ENCODE measurements at regions not wholly inside any gene's neighbourhood (a gene's known extent, or its start where the extent isn't known, plus 50 kb on each side); places are given as distances from the start of the nearest gene placed in this dataset.

DNA sequence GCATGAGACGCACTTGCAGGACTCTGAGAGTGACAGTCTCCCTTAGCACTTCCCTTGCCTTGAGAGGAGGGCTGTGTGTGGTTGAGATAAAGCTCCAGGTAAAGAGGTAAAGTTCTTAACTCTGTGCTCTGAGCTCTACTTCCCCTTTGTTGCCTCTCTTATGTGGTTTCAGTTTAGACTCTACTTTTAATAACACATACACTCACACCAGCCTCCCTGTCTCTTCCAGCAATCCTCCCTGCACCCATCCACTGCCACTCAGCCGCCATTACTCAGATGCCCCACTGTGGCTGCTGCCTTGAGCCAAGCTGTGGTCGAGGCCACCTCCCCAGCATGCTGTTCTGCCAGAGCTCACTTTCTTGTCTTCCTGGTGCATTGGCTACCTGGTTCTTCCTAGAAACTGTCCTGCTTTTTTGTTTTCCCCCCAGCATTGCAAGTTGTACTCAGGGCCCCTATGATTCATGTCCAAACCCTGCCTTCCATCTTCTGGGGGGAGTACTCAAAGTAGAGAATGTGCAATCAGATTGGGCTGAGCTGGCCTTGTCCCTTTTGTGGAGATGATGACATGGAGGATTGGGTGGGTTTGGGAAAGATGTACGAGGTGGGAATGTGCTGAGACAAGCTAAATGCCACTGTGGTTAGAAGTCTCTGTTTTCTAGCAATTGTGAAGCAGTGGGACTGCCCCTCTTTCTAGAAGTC lies 115.5 kb upstream of the PARP11 start:
- H3K4me3 ChIP-seq (replicated peaks in 1 of 3; ENCODE audit: low read depth in 2 of 3, low read length in 3 of 3), result no peak overlapping the region
- no peak overlapping the region for H3K9ac ChIP-seq (ENCODE audit: insufficient read depth, low read length, poor library complexity, severe bottlenecking)
- Mint-ChIP-seq H3K9me3 (peaks cover 0 to 12% (median 7%) of the 10 kb centered on the region in 7 donors), H3K27ac (peak overlapping the region in 1 of 7 donors; percentile 28), H3K4me3 (peak overlapping the region in 1 of 2 donors; percentile 47), H3K4me1 (peaks cover 10% of the 10 kb centered on the region), H3K36me3 (no peaks in the 10 kb centered on the region), H3K27me3 (ENCODE audit: low read depth in 3 of 3) (peaks cover under 1 to 4% (median 2%) of the 10 kb centered on the region in 3 donors)
- no peaks in the 10 kb centered on the region for H4K20me1 ChIP-seq (ENCODE audit: insufficient read depth, low read length)
- no peak for TF ChIP-seq CTCF (IDR thresholded peaks at IDR 0.05)
- H3K9me3 ChIP-seq (replicated peaks in 1 of 2; ENCODE audit: control insufficient read depth in 1 of 2, insufficient read depth in 1 of 2, low read length in 2 of 2), result peaks cover 2 to 9% of the 10 kb centered on the region in 2 donors
- WGBS (ENCODE audit: insufficient coverage), result 24% methylated on average over 3 of the region's 4 CpGs
- H3K4me1 ChIP-seq (ENCODE audit: control insufficient read depth in 1 of 2, insufficient read depth in 2 of 2, low read length in 2 of 2), result no peaks in the 10 kb centered on the region
- no peak overlapping the region for H3K4me2 ChIP-seq (replicated peaks; ENCODE audit: extremely low read depth, low read length, poor library complexity, severe bottlenecking)
- no peaks in the 10 kb centered on the region for H3K79me2 ChIP-seq (ENCODE audit: insufficient read depth, low read length)
- no peaks in the 10 kb centered on the region for H3K27me3 ChIP-seq (ENCODE audit: control insufficient read depth in 2 of 2, insufficient read depth in 2 of 2, low read length in 2 of 2)
- no peaks in the 10 kb centered on the region for H3K36me3 ChIP-seq (replicated peaks in 1 of 2; ENCODE audit: control insufficient read depth in 1 of 2, insufficient read depth in 2 of 2, low read length in 2 of 2)
- peak in 1 of 3 donors; percentile 4 for DNase-seq
- H3K27ac ChIP-seq (ENCODE audit: low read depth in 1 of 2, low read length in 2 of 2), result no peak overlapping the region
- intact Hi-C loops (cut with micrococcal nuclease), result no loop called here
- peak overlapping the region; percentile 51 for H2AFZ ChIP-seq (ENCODE audit: insufficient read depth, low read depth, low read length, poor library complexity, severe bottlenecking)

DNA sequence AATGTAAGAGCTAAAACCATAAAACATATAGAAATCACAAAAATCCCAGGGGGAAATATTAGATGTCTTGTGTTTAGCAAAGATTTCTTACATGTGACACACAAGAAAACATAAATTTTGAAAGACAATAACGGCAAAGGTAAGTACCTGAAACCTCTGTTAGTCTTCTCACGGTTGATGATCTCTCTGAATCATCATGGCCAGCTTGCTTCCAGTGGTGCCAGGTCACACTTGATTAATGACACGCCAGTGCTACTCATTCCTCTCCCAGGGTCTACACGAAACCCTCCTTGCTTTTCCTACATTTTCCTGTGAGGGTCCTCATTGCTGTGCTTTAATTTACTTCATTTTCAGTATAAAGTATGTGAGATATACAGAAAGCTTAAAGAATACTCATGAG lies 114.4 kb upstream of the PARP11 start:
- 100% methylated on average over 2 of the region's 4 CpGs for WGBS (ENCODE audit: insufficient coverage)
- no peak for DNase-seq
- peaks cover 0 to 22% (median 17%) of the 10 kb centered on the region in 7 donors for H3K9me3 Mint-ChIP-seq
- H3K9me3 ChIP-seq (replicated peaks in 1 of 2; ENCODE audit: control insufficient read depth in 1 of 2, insufficient read depth in 1 of 2, low read length in 2 of 2), result peaks cover 8 to 19% of the 10 kb centered on the region in 2 donors
- H3K9ac ChIP-seq (ENCODE audit: insufficient read depth, low read length, poor library complexity, severe bottlenecking), result no peak overlapping the region
- TF ChIP-seq CTCF (IDR thresholded peaks at IDR 0.05), result no peak
- H3K79me2 ChIP-seq (ENCODE audit: insufficient read depth, low read length), result no peaks in the 10 kb centered on the region
- no peaks in the 10 kb centered on the region for H3K4me1 ChIP-seq (ENCODE audit: control insufficient read depth in 1 of 2, insufficient read depth in 2 of 2, low read length in 2 of 2)
- H3K4me1 Mint-ChIP-seq, result peaks cover 10% of the 10 kb centered on the region
- no peaks in the 10 kb centered on the region for H3K27me3 ChIP-seq (ENCODE audit: control insufficient read depth in 2 of 2, insufficient read depth in 2 of 2, low read length in 2 of 2)
- no peak overlapping the region for H3K4me3 Mint-ChIP-seq
- H3K27me3 Mint-ChIP-seq (ENCODE audit: low read depth in 3 of 3), result peaks cover 0 to 5% (median 2%) of the 10 kb centered on the region in 3 donors
- no peaks in the 10 kb centered on the region for H4K20me1 ChIP-seq (ENCODE audit: insufficient read depth, low read length)
- no peak overlapping the region for H3K27ac Mint-ChIP-seq
- H3K4me3 ChIP-seq (replicated peaks in 1 of 3; ENCODE audit: low read depth in 2 of 3, low read length in 3 of 3), result no peak overlapping the region
- no peaks in the 10 kb centered on the region for H3K36me3 Mint-ChIP-seq
- no peaks in the 10 kb centered on the region for H3K36me3 ChIP-seq (replicated peaks in 1 of 2; ENCODE audit: control insufficient read depth in 1 of 2, insufficient read depth in 2 of 2, low read length in 2 of 2)
- H3K4me2 ChIP-seq (replicated peaks; ENCODE audit: extremely low read depth, low read length, poor library complexity, severe bottlenecking), result no peak overlapping the region
- intact Hi-C loops (cut with micrococcal nuclease), result no loop called here
- H2AFZ ChIP-seq (ENCODE audit: insufficient read depth, low read depth, low read length, poor library complexity, severe bottlenecking), result no peak overlapping the region
- H3K27ac ChIP-seq (ENCODE audit: low read depth in 1 of 2, low read length in 2 of 2), result no peak overlapping the region
